T47D (cell line): ENCODE measurements at regions not wholly inside any gene's neighbourhood (a gene's known extent, or its start where the extent isn't known, plus 50 kb on each side); places are given as distances from the start of the nearest gene placed in this dataset.

Experiments
- DNase-seq, 2 experiments: peaks; one replicate each; pipeline versions ENCODE4 v3.0.0 to v3.0.0-alpha.2; 2011 to 2012; ENCODE audit warnings: low read depth in 1 of 2, low spot score in 1 of 2
- JUND ChIP-seq: IDR thresholded peaks from 2 replicates; pipeline ENCODE4 v1.6.1; 2012; ENCODE audit warnings: low read depth
- in situ Hi-C: cut with HindIII; loops from 2 replicates; pipeline ENCODE4 v1.10.0; 2016; ENCODE audit warnings: low sequenced_read_pairs, low pct_unique_long_range_greater_than_20kb

DNA sequence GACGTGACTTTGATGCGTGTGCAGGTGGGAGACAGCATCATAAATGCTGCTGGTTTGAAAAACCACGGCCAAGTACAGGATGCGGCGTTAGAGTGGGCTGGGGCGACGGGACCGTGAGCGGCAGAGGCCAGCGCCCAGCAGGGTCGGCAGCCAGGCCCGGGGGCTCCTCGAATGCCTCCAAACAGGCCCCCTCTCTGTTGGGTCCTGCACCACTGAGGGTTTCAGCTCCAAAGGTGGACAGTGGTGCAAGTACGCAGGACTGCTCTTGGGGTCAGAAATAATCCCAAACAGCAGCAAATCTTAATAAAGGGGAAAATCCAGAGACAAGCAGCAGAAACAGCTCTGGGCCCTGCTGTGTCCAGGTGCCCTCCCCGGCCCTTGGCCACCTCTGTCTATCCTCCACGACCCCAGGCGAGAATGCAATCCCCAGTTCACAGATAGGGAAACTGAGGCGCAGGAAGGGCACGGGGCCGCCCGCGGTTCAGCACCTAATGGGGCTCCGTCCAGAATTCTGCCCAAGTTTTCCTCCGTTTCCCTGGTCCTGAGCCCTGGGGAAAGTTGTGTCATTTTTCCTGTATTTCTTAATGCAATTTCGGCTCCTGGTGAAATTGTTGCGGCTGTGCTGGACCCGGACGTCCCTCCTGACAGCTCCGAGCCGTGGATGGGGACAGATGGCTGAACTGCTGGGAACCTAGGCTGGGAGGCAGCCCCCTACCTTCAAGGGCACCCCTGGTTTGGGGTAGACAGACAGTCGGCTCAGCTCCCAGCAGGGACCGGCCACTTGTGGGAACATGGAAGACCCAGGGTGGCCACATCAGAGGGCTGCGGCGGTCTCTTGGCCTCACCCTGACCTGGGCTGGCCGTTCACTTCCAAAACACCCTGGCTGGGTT lies 97.4 kb downstream of the FOXL3 start:
- in situ Hi-C loops, result no loop called here
- DNase-seq, result no peak

GRCh38 chr7:388023-388960 lies 98.3 kb downstream of the FOXL3 start:
- in situ Hi-C loops, result no loop called here
- no peak for TF ChIP-seq JUND
- no peak for DNase-seq

More for the DNA sequence above, 97.4 kb downstream of the FOXL3 start:
- no peak for TF ChIP-seq JUND

- in situ Hi-C loops, result no loop called here
- no peak for TF ChIP-seq JUND
- no peak for DNase-seq
Observed at GRCh38 chr7:388961-389701, 99.2 kb downstream of the FOXL3 start.

DNA sequence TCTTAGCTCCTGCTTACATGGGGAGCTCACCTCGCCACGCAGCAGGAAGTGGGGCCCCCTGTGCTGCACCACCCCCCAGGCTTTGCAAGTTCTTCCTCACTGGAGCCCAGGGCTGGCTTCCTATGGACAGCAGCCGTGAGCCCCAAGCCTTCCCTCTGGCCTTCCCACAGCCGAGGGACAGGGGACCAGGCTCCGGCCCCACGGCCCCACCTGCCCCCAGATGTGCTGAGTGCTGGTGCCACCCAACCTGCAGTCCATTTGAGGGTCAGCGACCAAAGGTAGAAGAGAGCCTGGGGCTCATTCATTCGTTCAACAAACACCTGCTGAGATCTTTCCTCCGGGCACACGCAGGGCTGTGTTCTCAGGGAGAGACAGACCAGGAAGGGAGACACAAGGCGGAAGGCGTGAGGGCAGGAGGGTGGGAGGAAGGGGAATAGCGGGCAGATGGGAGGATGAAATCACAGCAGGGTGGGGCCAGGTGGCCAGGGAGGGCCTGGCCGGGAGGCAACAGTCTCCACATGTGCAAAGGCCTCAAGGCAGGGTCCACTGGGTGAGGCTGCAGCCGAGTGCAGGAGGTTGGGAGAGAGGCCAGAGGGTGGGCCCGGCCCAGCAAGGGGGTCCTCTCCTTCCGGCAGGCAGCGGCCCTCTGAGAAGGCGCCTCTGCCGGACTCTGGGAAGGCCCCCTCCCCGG lies 100.1 kb downstream of the FOXL3 start:
- in situ Hi-C loops, result no loop called here
- TF ChIP-seq JUND, result no peak
- no peak for DNase-seq

- in situ Hi-C loops, result no loop called here
- DNase-seq, result no peak
- no peak for TF ChIP-seq JUND
Observed at GRCh38 chr7:390761-391410, 100.9 kb downstream of the FOXL3 start.

- in situ Hi-C loops, result no loop called here
- no peak for DNase-seq
- TF ChIP-seq JUND, result no peak
Observed at GRCh38 chr7:391411-391951, 101.5 kb downstream of the FOXL3 start.

- no peak for DNase-seq
- in situ Hi-C loops, result no loop called here
- TF ChIP-seq JUND, result no peak
Observed at GRCh38 chr7:391961-392524, 102.1 kb downstream of the FOXL3 start.

DNA sequence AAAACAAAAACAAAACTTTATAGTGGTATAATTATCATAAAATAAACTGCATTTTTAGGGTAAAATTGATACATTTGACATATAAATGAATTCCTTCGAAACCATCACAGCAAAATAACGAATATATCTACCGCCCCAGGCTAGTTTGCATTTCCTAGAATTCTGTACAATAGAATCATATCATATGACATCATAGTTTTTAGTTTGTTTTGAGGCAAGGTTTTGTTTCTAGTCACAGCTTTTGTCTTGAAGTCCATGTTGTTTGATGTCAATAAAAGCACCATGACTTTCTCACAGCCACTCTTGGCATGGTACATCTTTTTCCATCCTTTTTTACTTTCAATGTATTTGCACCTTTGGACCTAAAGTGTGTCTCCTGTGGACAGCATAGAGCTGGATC lies 102.9 kb downstream of the FOXL3 start:
- no peak for DNase-seq
- no peak for TF ChIP-seq JUND
- in situ Hi-C loops, result no loop called here

DNA sequence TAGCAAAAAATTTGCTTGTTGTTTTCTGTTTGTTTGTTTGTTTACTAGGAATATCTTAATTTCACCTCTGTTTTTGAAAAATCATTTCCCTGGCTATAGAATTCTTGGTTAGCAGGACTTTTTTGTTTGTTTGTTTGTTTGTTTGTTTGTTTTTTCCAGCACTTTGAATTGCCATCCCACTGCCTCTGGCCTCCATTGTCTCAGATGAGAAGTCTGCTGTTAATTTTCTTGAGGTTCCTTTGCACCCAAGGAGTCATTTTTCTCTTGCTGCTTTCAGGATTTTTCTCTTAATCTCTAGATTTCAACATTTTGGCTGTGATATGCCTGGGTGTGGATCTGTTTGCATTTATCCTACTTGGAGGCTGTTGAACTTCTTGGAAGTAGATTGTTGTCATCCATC lies 105.7 kb downstream of the FOXL3 start:
- in situ Hi-C loops, result no loop called here
- DNase-seq, result no peak
- no peak for TF ChIP-seq JUND

DNA sequence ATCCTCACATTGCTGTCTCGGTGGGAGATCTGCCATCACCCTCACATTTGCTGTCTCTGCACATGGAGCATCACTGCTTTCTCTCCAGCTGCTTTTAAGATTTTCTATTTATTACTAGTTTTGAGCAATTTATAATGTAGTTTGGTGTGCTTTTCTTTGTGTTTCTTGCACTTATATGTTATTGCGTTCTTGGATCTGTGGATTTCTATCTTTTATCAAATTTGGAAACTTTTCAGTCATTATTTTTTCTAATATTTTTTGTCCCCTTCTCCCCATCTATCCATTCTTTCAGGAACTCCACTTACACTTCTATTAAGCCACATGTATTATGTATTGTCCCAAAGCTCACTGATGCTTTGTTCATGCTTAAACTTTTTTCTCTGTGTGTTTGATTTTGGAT lies 108.9 kb downstream of the FOXL3 start:
- DNase-seq, result no peak
- TF ChIP-seq JUND, result no peak
- in situ Hi-C loops, result no loop called here

GRCh38 chr7:400901-401485 lies 111.0 kb downstream of the FOXL3 start:
- in situ Hi-C loops, result no loop called here
- DNase-seq, result no peak
- TF ChIP-seq JUND, result no peak
